A549 (cell line): ENCODE measurements at regions not wholly inside any gene's neighbourhood (a gene's known extent, or its start where the extent isn't known, plus 50 kb on each side); places are given as distances from the start of the nearest gene placed in this dataset.

Source experiments
- BHLHE40 ChIP-seq: IDR thresholded peaks from 2 replicates; pipeline ENCODE4 v1.6.1; 2012; ENCODE audit warnings: low read depth, low read length, inconsistent platforms
- CHD4 ChIP-seq: fragments of 200-600 bp; sonication (generic); IDR thresholded peaks from 2 replicates; pipeline ENCODE4 v1.6.1; 2016; ENCODE audit warnings: antibody characterized with exemption, mild to moderate bottlenecking, borderline replicate concordance
- CTCF ChIP-seq: fragments of >200 bp; sonication (Bioruptor Twin); formaldehyde crosslinking; IDR thresholded peaks from 3 replicates; pipeline ENCODE4 v1.5.1; 2016
- EP300 ChIP-seq, 2 experiments: fragments of >200 bp; sonication (Bioruptor Twin); formaldehyde crosslinking; IDR thresholded peaks; 2 replicates in 1 of 2; 3 replicates in 1 of 2; pipeline ENCODE4 v1.6.1; 2016 to 2017
- FOSB ChIP-seq: fragments of 250-450 bp; sonication (Bioruptor Pico); IDR thresholded peaks from 2 replicates; pipeline ENCODE4 v1.5.0; 2020; ENCODE audit warnings: mild to moderate bottlenecking, moderate library complexity
- MAX ChIP-seq: IDR thresholded peaks from 2 replicates; pipeline ENCODE4 v1.6.1; 2012
- RAD21 ChIP-seq, 2 experiments: fragments of >200 bp in 1 of 2; sonication (Bioruptor Twin) in 1 of 2; formaldehyde crosslinking in 1 of 2; IDR thresholded peaks in 1 of 2; conservative IDR thresholded peaks in 1 of 2; 2 replicates in 1 of 2; 3 replicates in 1 of 2; pipeline ENCODE4 v1.6.1; 2012 to 2018; ENCODE audit warnings: inconsistent platforms in 1 of 2
- RFX5 ChIP-seq: fragments of 450-650 bp; IDR thresholded peaks from 2 replicates; pipeline ENCODE4 v1.7.1; 2014; ENCODE audit warnings: antibody characterized with exemption, mild to moderate bottlenecking, moderate library complexity
- RNF2 ChIP-seq: fragments of 200-600 bp; sonication (generic); IDR thresholded peaks from 2 replicates; pipeline ENCODE4 v1.6.1; 2016; ENCODE audit warnings: low read depth, mild to moderate bottlenecking, antibody characterized with exemption, moderate library complexity, borderline replicate concordance
- USF2 ChIP-seq: fragments of 450-650 bp; IDR thresholded peaks from 2 replicates; pipeline ENCODE4 v1.6.1; 2014; ENCODE audit warnings: antibody characterized with exemption

- TF ChIP-seq BHLHE40 (no peak), CTCF (no peak), MAX (no peak), RNF2 (no peak), EP300 (IDR thresholded peaks at IDR 0.05) (no peak), RFX5 (no peak), RAD21 (conservative IDR thresholded peaks at IDR 0.05 in 1 of 2, IDR thresholded peaks at IDR 0.05 in 1 of 2) (no peak), CHD4 (no peak), USF2 (no peak), FOSB (CRISPR knock-in tag) (no peak)
These were observed 80.0 kb upstream of the CCDC190 start for GRCh38 chr1:162941024-162941423.
